ENCODE measurements at regions not wholly inside any gene's neighbourhood (a gene's known extent, or its start where the extent isn't known, plus 50 kb on each side); places are given as distances from the start of the nearest gene placed in this dataset.

- intact Hi-C loops (cut with DNase I), result no loop called here
Measured at GRCh38 chr2:407630-408029, 119.7 kb upstream of the ALKAL2 start.

GRCh38 chr2:406876-407275, 119.0 kb upstream of the ALKAL2 start:
- no peak for DNase-seq
- TF ChIP-seq POLR2A (IDR thresholded peaks at IDR 0.05), result no peak
- TF ChIP-seq, protein P1, sequence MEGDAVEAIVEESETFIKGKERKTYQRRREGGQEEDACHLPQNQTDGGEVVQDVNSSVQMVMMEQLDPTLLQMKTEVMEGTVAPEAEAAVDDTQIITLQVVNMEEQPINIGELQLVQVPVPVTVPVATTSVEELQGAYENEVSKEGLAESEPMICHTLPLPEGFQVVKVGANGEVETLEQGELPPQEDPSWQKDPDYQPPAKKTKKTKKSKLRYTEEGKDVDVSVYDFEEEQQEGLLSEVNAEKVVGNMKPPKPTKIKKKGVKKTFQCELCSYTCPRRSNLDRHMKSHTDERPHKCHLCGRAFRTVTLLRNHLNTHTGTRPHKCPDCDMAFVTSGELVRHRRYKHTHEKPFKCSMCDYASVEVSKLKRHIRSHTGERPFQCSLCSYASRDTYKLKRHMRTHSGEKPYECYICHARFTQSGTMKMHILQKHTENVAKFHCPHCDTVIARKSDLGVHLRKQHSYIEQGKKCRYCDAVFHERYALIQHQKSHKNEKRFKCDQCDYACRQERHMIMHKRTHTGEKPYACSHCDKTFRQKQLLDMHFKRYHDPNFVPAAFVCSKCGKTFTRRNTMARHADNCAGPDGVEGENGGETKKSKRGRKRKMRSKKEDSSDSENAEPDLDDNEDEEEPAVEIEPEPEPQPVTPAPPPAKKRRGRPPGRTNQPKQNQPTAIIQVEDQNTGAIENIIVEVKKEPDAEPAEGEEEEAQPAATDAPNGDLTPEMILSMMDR (IDR thresholded peaks at IDR 0.05), result no peak
- Histone ChIP-seq H3K27ac (no peak overlapping the region), H3K36me3 (no peaks in the 10 kb centered on the region), H3K4me1 (no peaks in the 10 kb centered on the region), H3K4me3 (no peak overlapping the region), H3K9me3 (no peaks in the 10 kb centered on the region), H3K27me3 (peaks cover 0 to 6% (median 0%) of the 10 kb centered on the region in 3 donors)
- intact Hi-C loops (cut with DNase I), result no loop called here
- WGBS, 2 donors, result 17 to 55% methylated on average over 4 of the region's 4 CpGs

More at GRCh38 chr2:407630-408029, 119.7 kb upstream of the ALKAL2 start:
- WGBS, 2 donors, result 65 to 76% methylated on average over 9 of the region's 9 CpGs
- no peaks in the 10 kb centered on the region for H3K4me1 ChIP-seq
- no peak overlapping the region for H3K4me3 ChIP-seq
- H3K27ac ChIP-seq, result no peak overlapping the region
- H3K9me3 ChIP-seq, result no peaks in the 10 kb centered on the region
- no peaks in the 10 kb centered on the region for H3K36me3 ChIP-seq
- H3K27me3 ChIP-seq, result peaks cover 0 to 6% (median 0%) of the 10 kb centered on the region in 3 donors
- DNase-seq, result no peak
- no peak for TF ChIP-seq POLR2AphosphoS5 (IDR thresholded peaks at IDR 0.05)
- TF ChIP-seq EP300 (IDR thresholded peaks at IDR 0.05), result no peak
- TF ChIP-seq, protein P1 (IDR thresholded peaks at IDR 0.05), result no peak
- TF ChIP-seq POLR2A (IDR thresholded peaks at IDR 0.05), result no peak

DNA sequence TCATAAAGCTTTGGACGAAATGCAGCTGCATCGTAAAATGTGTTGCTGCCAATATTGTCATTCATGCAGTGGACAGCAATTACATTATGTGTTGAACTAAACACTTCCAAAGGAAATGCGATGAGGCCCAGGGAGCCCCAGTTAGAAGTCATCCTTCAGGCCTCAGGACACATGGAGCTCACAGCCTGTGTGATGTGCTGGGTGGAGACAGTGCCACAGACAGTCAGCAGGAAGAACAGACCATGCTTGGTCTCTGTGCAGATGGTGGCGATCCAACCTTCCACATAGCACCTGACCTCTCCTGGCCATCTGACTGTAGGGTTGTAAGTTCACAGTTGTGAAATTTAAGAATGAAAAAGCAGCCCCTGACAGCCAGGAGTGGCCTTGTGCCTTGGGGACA, 118.3 kb upstream of the ALKAL2 start:
- no peaks in the 10 kb centered on the region for H3K9me3 ChIP-seq
- WGBS, 2 donors, result 38 to 76% methylated on average over 4 of the region's 4 CpGs
- DNase-seq, result no peak
- H3K4me1 ChIP-seq, result no peaks in the 10 kb centered on the region
- H3K27me3 ChIP-seq, result peaks cover 0 to 5% (median 0%) of the 10 kb centered on the region in 3 donors
- no peak overlapping the region for H3K4me3 ChIP-seq
- no peaks in the 10 kb centered on the region for H3K36me3 ChIP-seq
- TF ChIP-seq POLR2A (IDR thresholded peaks at IDR 0.05), result no peak
- TF ChIP-seq EP300 (IDR thresholded peaks at IDR 0.05), result no peak
- TF ChIP-seq, protein P1 (IDR thresholded peaks at IDR 0.05), result no peak
- no peak for TF ChIP-seq POLR2AphosphoS5 (IDR thresholded peaks at IDR 0.05)
- intact Hi-C loops (cut with DNase I), result no loop called here
- H3K27ac ChIP-seq, result no peak overlapping the region

- no peaks in the 10 kb centered on the region for H3K36me3 ChIP-seq
- TF ChIP-seq EP300 (IDR thresholded peaks at IDR 0.05) (no peak), POLR2A (IDR thresholded peaks at IDR 0.05) (no peak), POLR2AphosphoS5 (IDR thresholded peaks at IDR 0.05) (no peak)
- TF ChIP-seq, protein P1 (IDR thresholded peaks at IDR 0.05), result no peak
- no peak overlapping the region for H3K4me3 ChIP-seq
- intact Hi-C loops (cut with DNase I), result no loop called here
- no peaks in the 10 kb centered on the region for H3K9me3 ChIP-seq
- WGBS, 2 donors, result 70 to 90% methylated on average over 2 of the region's 2 CpGs
- DNase-seq, result no peak
- peaks cover 0 to 3% (median 0%) of the 10 kb centered on the region in 3 donors for H3K27me3 ChIP-seq
- no peaks in the 10 kb centered on the region for H3K4me1 ChIP-seq
- H3K27ac ChIP-seq, result no peak overlapping the region
Measured at GRCh38 chr2:404581-404980, 116.7 kb upstream of the ALKAL2 start.

GRCh38 chr2:403682-404081, 115.8 kb upstream of the ALKAL2 start:
- TF ChIP-seq, protein P1 (IDR thresholded peaks at IDR 0.05), result no peak
- TF ChIP-seq EP300 (IDR thresholded peaks at IDR 0.05), result no peak
- TF ChIP-seq POLR2AphosphoS5 (IDR thresholded peaks at IDR 0.05), result no peak
- TF ChIP-seq POLR2A (IDR thresholded peaks at IDR 0.05), result no peak
- Histone ChIP-seq H3K27me3 (peaks cover 0 to 3% (median 0%) of the 10 kb centered on the region in 3 donors), H3K4me3 (no peak overlapping the region), H3K9me3 (no peaks in the 10 kb centered on the region), H3K36me3 (no peaks in the 10 kb centered on the region), H3K4me1 (no peaks in the 10 kb centered on the region), H3K27ac (no peak overlapping the region)
- no peak for DNase-seq
- intact Hi-C loops (cut with DNase I), result no loop called here

Data from sigmoid colon (tissue), 6 donors.